Stimulated activated CD4-positive, alpha-beta T cell treated with anti-CD3 and anti-CD28 coated beads, Interleukin-1b, Interleukin-23, amount 100 ng/mL, for 48 hours (primary cell): ENCODE measurements at regions not wholly inside any gene's neighbourhood (a gene's known extent, or its start where the extent isn't known, plus 50 kb on each side); places are given as distances from the start of the nearest gene placed in this dataset.

Experiments
- DNase-seq: peaks from one replicate; pipeline ENCODE4 v3.0.0-alpha.2; 2020

- DNase-seq = no peak
Observed at GRCh38 chr4:81990898-81991297, 382.9 kb downstream of the HNRNPD start.

GRCh38 chr4:81990211-81990610, 383.6 kb downstream of the HNRNPD start:
- no peak for DNase-seq

GRCh38 chr4:81989202-81989601, 384.6 kb downstream of the HNRNPD start:
- DNase-seq = no peak

GRCh38 chr4:81988178-81988577, 385.6 kb downstream of the HNRNPD start:
- DNase-seq = no peak

GRCh38 chr4:81984746-81985145, 389.0 kb downstream of the HNRNPD start:
- DNase-seq = no peak

GRCh38 chr4:81982846-81983540, 390.8 kb downstream of the HNRNPD start:
- DNase-seq = no peak

GRCh38 chr4:81981218-81981617, 392.6 kb downstream of the HNRNPD start:
- DNase-seq = no peak

GRCh38 chr4:81974523-81974922, 399.3 kb downstream of the HNRNPD start:
- DNase-seq = no peak

GRCh38 chr4:81971637-81972381, 402.0 kb downstream of the HNRNPD start:
- no peak for DNase-seq

GRCh38 chr4:81971061-81971460, 402.7 kb downstream of the HNRNPD start:
- no peak for DNase-seq

- DNase-seq = no peak
Observed at GRCh38 chr4:81970454-81970853, 403.3 kb downstream of the HNRNPD start.

GRCh38 chr4:81966676-81967075, 407.1 kb downstream of the HNRNPD start:
- no peak for DNase-seq

GRCh38 chr4:81965911-81966310, 407.9 kb downstream of the HNRNPD start:
- DNase-seq = no peak

GRCh38 chr4:81965454-81965853, 408.3 kb downstream of the HNRNPD start:
- no peak for DNase-seq

- no peak for DNase-seq
Observed at GRCh38 chr4:81963763-81964020, 410.1 kb downstream of the HNRNPD start.

GRCh38 chr4:81963015-81963762, 410.6 kb downstream of the HNRNPD start:
- no peak for DNase-seq

- no peak for DNase-seq
Observed at GRCh38 chr4:81960961-81961360, 412.8 kb downstream of the HNRNPD start.

- no peak for DNase-seq
Observed at GRCh38 chr4:81954271-81954670, 419.5 kb downstream of the HNRNPD start.

- no peak for DNase-seq
Observed at GRCh38 chr4:81951891-81952455, 421.8 kb downstream of the HNRNPD start.

GRCh38 chr4:81946996-81947395, 426.8 kb downstream of the HNRNPD start:
- DNase-seq = no peak

- DNase-seq = no peak
Observed at GRCh38 chr4:81930506-81931238, 443.1 kb downstream of the HNRNPD start.

GRCh38 chr4:81923140-81923539, 450.7 kb downstream of the HNRNPD start:
- peak; percentile 22 for DNase-seq

- no peak for DNase-seq
Observed at GRCh38 chr4:81922313-81922712, 450.6 kb upstream of the RASGEF1B start.
